Panc1 (cell line): ENCODE measurements at regions not wholly inside any gene's neighbourhood (a gene's known extent, or its start where the extent isn't known, plus 50 kb on each side); places are given as distances from the start of the nearest gene placed in this dataset.

Experiments used
- ATAC-seq: fragments of 200-7000 bp; cut with Tn5 transposase; 2 replicates; pipeline ENCODE4 v1.9.1; 2020; ENCODE audit warnings: mild to moderate bottlenecking, moderate library complexity
- BruUV-seq: library from RNA; stranded (reverse); fragments of 400-500 nt; replicated peaks from 2 replicates; lab custom pipeline; 2021; lab: Mats Ljungman, UMichigan
- CTCF ChIA-PET: fragments of 300-600 bp; sonication (Branson Sonifier 250); formaldehyde crosslinking; loops from one replicate; lab custom pipeline; 2022; ENCODE audit warnings: antibody characterized with exemption; lab: Charles Lee
- POLR2A ChIA-PET: fragments of 300-600 bp; sonication (Branson Sonifier 250); formaldehyde crosslinking; loops from one replicate; lab custom pipeline; 2022; ENCODE audit warnings: antibody characterized with exemption; lab: Charles Lee
- DNase-seq: peaks from one replicate; pipeline ENCODE4 v3.0.0-alpha.2; 2010; ENCODE audit warnings: low read depth, low spot score
- H3K27ac ChIP-seq: 2 replicates; pipeline ENCODE4 v1.5.1; 2011; ENCODE audit warnings: mild to moderate bottlenecking, low read length, inconsistent platforms
- H3K27me3 ChIP-seq: fragments of 200-500 bp; sonication (Bioruptor generic); 2 replicates; pipeline ENCODE4 v1.6.0; 2014; ENCODE audit warnings: low read length, inconsistent platforms; ENCODE audit not compliant: control insufficient read depth, insufficient read depth
- H3K36me3 ChIP-seq: fragments of 200-500 bp; sonication (Bioruptor generic); 2 replicates; pipeline ENCODE4 v1.5.1; 2014; ENCODE audit warnings: inconsistent platforms, mild to moderate bottlenecking, low read length, moderate library complexity; ENCODE audit not compliant: control insufficient read depth, insufficient read depth
- H3K4me1 ChIP-seq: 2 replicates; pipeline ENCODE4 v1.5.1; 2011; ENCODE audit warnings: inconsistent platforms, mild to moderate bottlenecking, low read length, moderate library complexity; ENCODE audit not compliant: control insufficient read depth, insufficient read depth
- H3K4me3 ChIP-seq, 2 experiments: 2 replicates each; pipeline ENCODE4 v1.5.1; 2011 to 2012; ENCODE audit warnings: low read depth in 2 of 2, low read length in 2 of 2, mild to moderate bottlenecking in 2 of 2, inconsistent platforms in 1 of 2, moderate library complexity in 1 of 2
- H3K9me3 ChIP-seq: fragments of 200-500 bp; sonication (Bioruptor generic); 2 replicates; pipeline ENCODE4 v1.5.1; 2014; ENCODE audit warnings: low read depth, mild to moderate bottlenecking, inconsistent platforms, low read length, moderate library complexity; ENCODE audit not compliant: control insufficient read depth, insufficient read depth
- POLR2AphosphoS5 ChIP-seq: IDR thresholded peaks from 2 replicates; pipeline ENCODE4 v1.6.1; 2012; ENCODE audit warnings: mild to moderate bottlenecking, low read depth, low read length, moderate library complexity
- REST ChIP-seq, 2 experiments: IDR thresholded peaks; 2 replicates each; pipeline ENCODE4 v1.6.1; 2011 to 2012; ENCODE audit warnings: low read depth in 2 of 2, control low read depth in 1 of 2, low read length in 1 of 2, mild to moderate bottlenecking in 1 of 2, moderate library complexity in 1 of 2; ENCODE audit not compliant: insufficient read depth in 1 of 2
- SIN3A ChIP-seq: IDR thresholded peaks from 2 replicates; pipeline ENCODE4 v1.6.1; 2012; ENCODE audit warnings: low read depth, mild to moderate bottlenecking, low read length, moderate library complexity, borderline replicate concordance; ENCODE audit not compliant: insufficient read depth
- TCF7L2 ChIP-seq: IDR thresholded peaks from 2 replicates; pipeline ENCODE4 v1.6.1; 2011; ENCODE audit warnings: mild to moderate bottlenecking, low read depth, low read length, inconsistent platforms
- in situ Hi-C: cut with HindIII; loops from 2 replicates; pipeline ENCODE4 v1.10.0; 2016; ENCODE audit warnings: low sequenced_read_pairs, low pct_unique_long_range_greater_than_20kb
- intact Hi-C: fragments of 100-400 bp; cut with micrococcal nuclease; formaldehyde crosslinking; loops from one replicate; pipeline ENCODE4 v1.10.0; 2022; ENCODE audit not compliant: unreplicated experiment
- TF ChIP-seq, protein P1 (sequence below): fragments of 450-650 bp; IDR thresholded peaks from 2 replicates; pipeline ENCODE4 v1.5.1; 2017; ENCODE audit warnings: mild to moderate bottlenecking

GRCh38 chr21:17428484-17428869 lies 84.4 kb upstream of the CXADR start:
- intact Hi-C loops: no loop called here
- ChIA-PET POLR2A (no interaction called here), CTCF (no interaction called here)
- TF ChIP-seq POLR2AphosphoS5: no peak
- TF ChIP-seq TCF7L2: no peak
- TF ChIP-seq, protein P1, sequence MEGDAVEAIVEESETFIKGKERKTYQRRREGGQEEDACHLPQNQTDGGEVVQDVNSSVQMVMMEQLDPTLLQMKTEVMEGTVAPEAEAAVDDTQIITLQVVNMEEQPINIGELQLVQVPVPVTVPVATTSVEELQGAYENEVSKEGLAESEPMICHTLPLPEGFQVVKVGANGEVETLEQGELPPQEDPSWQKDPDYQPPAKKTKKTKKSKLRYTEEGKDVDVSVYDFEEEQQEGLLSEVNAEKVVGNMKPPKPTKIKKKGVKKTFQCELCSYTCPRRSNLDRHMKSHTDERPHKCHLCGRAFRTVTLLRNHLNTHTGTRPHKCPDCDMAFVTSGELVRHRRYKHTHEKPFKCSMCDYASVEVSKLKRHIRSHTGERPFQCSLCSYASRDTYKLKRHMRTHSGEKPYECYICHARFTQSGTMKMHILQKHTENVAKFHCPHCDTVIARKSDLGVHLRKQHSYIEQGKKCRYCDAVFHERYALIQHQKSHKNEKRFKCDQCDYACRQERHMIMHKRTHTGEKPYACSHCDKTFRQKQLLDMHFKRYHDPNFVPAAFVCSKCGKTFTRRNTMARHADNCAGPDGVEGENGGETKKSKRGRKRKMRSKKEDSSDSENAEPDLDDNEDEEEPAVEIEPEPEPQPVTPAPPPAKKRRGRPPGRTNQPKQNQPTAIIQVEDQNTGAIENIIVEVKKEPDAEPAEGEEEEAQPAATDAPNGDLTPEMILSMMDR: no peak
- no peak for TF ChIP-seq SIN3A
- no peak for TF ChIP-seq REST (IDR thresholded peaks at IDR 0.05; ENCODE audit: insufficient read depth in 1 of 2, low read depth in 2 of 2, low read length in 1 of 2)
- Histone ChIP-seq H3K27me3 (no peaks in the 10 kb centered on the region), H3K4me3 (no peak overlapping the region), H3K36me3 (no peaks in the 10 kb centered on the region), H3K9me3 (no peaks in the 10 kb centered on the region), H3K4me1 (no peaks in the 10 kb centered on the region), H3K27ac (no peak overlapping the region)
- no TSS peak for BruUV-seq
- ATAC-seq: no peak
- no peak for DNase-seq
- in situ Hi-C loops: no loop called here

DNA sequence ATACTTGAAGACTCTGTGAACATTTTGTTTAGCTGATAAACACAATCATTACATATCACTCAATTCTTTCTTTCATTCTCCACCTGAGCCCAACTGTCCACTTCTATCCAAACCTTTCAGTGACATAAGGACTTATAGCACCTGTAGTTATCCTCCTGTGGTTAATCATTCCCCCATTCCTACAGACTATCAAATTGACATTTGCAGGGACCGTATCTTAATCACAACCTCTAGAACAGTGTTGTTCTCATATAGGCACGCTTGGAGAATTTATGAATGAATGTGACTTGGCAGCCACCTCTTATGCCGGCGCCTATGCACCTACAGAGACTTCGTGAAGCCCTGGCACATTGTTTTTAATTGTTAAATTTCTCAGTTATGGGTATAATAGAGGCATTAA lies 83.9 kb upstream of the CXADR start:
- CTCF ChIA-PET: no interaction called here

More for the DNA sequence above, 83.9 kb upstream of the CXADR start:
- Histone ChIP-seq H3K36me3 (no peaks in the 10 kb centered on the region), H3K27me3 (no peaks in the 10 kb centered on the region), H3K4me1 (no peaks in the 10 kb centered on the region), H3K4me3 (no peak overlapping the region), H3K9me3 (no peaks in the 10 kb centered on the region), H3K27ac (no peak overlapping the region)
- POLR2A ChIA-PET: no interaction called here
- no peak for TF ChIP-seq POLR2AphosphoS5
- TF ChIP-seq, protein P1: no peak
- DNase-seq (no peak), ATAC-seq (no peak)
- in situ Hi-C loops (no loop called here), intact Hi-C loops (no loop called here)
- BruUV-seq: no TSS peak
